Stimulated activated naive CD8-positive, alpha-beta T cell treated with anti-CD3 and anti-CD28 coated beads, Interleukin-15, Interleukin-2, amounts not matched to agents 100 ng/mL and 50 ng/mL, for 24 hours (primary cell): ENCODE measurements at regions not wholly inside any gene's neighbourhood (a gene's known extent, or its start where the extent isn't known, plus 50 kb on each side); places are given as distances from the start of the nearest gene placed in this dataset.

Experiments
- H3K27ac Mint-ChIP-seq: one replicate; pipeline ENCODE4 v1.8.0; 2021; ENCODE audit warnings: mild to moderate bottlenecking, mixed read lengths
- H3K27me3 Mint-ChIP-seq: one replicate; pipeline ENCODE4 v1.8.0; 2021; ENCODE audit warnings: mixed read lengths
- H3K36me3 Mint-ChIP-seq: one replicate; pipeline ENCODE4 v1.8.0; 2021; ENCODE audit warnings: low read depth, mixed read lengths
- H3K4me1 Mint-ChIP-seq: one replicate; pipeline ENCODE4 v1.8.0; 2021; ENCODE audit warnings: low read depth, mixed read lengths
- H3K4me3 Mint-ChIP-seq: one replicate; pipeline ENCODE4 v1.8.0; 2021; ENCODE audit warnings: mild to moderate bottlenecking, mixed read lengths
- H3K9me3 Mint-ChIP-seq: one replicate; pipeline ENCODE4 v1.8.0; 2021; ENCODE audit warnings: mixed read lengths

DNA sequence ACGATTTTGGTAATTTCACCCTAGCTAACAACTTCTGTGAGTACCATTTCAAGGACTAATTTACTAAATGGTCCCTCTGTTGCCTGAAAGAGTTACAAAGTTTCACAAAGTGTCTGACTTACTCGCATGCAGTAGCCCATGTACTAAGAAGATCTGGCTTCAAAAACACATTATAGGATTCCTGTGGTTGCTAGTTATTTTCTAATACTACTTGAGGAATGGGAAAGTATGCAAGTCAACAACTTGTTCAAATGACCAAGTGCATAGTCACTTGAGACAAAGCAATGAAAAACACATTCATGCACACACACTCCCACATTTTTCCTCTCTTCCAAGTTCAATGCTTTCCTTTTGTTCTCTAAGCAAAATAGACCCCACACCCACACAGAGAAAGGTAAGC lies 219.7 kb upstream of the TMPO start:
- H3K4me1 Mint-ChIP-seq: no peaks in the 10 kb centered on the region
- no peak overlapping the region for H3K27ac Mint-ChIP-seq
- H3K9me3 Mint-ChIP-seq: no peaks in the 10 kb centered on the region
- H3K27me3 Mint-ChIP-seq: peaks cover 7% of the 10 kb centered on the region
- H3K4me3 Mint-ChIP-seq: no peak overlapping the region
- no peaks in the 10 kb centered on the region for H3K36me3 Mint-ChIP-seq

DNA sequence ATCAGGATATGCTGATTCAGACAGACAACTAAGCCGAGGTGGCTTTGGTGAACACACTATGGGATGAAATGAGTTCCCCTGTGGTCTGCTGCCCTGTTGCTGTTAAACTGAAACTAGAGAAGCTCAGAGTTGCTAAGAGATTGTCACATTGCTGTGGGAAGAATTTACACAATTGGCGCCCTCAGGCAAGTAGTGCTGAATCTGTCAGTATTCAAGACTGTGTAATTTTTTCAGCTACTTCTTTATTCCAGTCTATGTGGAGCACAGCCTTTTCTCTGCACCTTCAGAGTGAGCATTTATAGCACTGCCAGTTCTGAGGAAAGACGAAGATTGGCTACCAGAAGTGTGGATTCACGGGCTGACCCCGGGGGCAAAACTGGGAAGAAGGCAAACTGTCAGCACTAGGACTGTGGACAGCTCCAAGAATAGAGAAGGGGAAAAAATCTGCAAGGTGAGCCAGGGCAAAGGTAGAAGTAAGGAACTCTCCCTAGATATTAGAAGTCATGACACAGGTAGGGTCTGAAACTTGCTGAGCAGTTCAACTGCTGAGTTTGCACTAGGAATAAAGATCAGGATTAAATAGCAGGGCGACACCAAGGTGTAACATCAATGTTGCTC lies 218.8 kb upstream of the TMPO start:
- Mint-ChIP-seq H3K36me3 (no peaks in the 10 kb centered on the region), H3K27me3 (peaks cover 7% of the 10 kb centered on the region), H3K9me3 (no peaks in the 10 kb centered on the region), H3K4me1 (no peaks in the 10 kb centered on the region), H3K4me3 (no peak overlapping the region), H3K27ac (no peak overlapping the region)

DNA sequence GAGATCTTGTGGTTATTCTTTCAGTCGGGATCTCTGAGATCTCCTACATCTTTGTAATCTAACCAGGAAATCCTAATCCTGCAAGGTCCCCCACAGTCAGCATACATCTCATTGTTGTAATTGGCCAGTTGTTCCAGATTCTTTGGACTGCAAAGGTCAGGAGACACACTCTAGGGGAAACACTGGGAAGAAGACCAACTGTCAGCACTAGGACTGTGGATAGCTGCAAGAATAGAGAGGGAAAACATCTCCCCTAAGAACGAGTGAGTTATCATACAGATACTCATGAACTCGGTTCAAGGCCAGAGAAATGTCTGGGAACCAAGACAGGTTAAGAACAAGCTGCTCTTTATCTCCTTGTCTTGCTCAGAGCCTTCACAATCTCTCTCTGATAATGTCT lies 217.9 kb upstream of the TMPO start:
- Mint-ChIP-seq H3K9me3 (no peaks in the 10 kb centered on the region), H3K27me3 (peaks cover 8% of the 10 kb centered on the region), H3K36me3 (no peaks in the 10 kb centered on the region), H3K4me1 (no peaks in the 10 kb centered on the region), H3K4me3 (no peak overlapping the region), H3K27ac (no peak overlapping the region)

DNA sequence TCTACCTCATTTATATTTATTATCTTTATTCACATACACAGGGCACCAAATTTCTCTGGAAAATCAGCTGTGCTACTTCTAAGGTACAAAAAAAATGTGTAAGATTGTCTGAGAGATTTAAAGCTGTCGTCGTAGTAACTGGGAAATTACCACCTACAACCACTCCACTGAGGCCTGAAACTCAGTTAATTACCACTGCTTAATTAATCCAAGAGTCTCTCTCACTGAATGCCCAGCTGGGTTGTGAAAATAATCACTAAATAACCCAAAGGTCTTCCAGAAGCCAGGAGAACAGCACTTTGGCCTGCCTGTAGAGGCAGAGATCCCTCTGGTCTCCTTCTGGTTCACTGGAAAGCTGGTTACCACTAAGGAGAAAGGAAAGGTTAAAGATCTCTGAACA lies 207.2 kb upstream of the TMPO start:
- Mint-ChIP-seq H3K27me3 (peaks cover 8% of the 10 kb centered on the region), H3K27ac (no peak overlapping the region), H3K36me3 (no peaks in the 10 kb centered on the region), H3K4me1 (no peaks in the 10 kb centered on the region), H3K4me3 (no peak overlapping the region), H3K9me3 (no peaks in the 10 kb centered on the region)

DNA sequence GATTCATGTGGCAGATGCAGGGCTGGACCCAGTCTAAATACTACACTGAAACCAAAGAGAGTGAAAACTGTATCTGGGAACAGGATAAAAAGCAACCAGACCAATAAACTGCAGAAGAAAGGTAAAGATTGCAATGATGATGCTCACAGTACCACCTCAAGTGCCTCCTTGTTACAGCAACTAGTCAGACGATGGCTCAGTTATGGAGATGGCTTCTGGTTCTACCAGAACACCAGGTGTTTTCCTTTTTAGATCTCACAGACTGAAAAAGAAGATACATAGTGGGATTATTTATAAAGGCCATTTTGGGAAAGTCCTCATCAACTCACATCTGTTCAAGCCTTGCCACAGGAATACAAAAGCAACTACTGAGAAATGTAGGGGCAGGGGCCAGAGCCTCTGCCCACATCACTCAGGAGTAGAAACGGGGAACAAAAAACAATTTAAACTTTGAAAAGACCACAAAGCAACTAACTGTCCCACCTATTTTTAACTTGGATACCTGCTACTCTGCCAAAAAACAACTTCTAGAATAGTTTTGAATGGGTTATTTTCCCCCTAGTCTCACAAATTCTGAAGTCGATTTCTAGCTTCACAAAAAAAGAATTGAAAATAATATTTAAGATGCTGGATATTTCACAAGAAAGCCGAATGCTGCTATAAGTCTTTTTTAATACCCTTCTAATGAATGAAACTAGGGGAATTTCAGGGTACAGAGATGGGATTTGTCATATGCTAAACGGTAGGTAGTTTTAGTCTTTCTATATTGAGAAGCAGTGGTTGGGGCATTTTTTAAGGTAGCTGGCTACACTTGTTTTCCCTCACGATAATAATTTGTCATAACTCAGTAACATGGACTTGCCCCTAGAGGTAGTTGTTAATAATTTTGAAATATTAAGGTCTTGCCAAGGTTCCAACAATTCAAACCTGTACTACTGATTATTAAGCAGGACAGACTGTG lies 197.2 kb upstream of the TMPO start:
- no peak overlapping the region for H3K27ac Mint-ChIP-seq

DNA sequence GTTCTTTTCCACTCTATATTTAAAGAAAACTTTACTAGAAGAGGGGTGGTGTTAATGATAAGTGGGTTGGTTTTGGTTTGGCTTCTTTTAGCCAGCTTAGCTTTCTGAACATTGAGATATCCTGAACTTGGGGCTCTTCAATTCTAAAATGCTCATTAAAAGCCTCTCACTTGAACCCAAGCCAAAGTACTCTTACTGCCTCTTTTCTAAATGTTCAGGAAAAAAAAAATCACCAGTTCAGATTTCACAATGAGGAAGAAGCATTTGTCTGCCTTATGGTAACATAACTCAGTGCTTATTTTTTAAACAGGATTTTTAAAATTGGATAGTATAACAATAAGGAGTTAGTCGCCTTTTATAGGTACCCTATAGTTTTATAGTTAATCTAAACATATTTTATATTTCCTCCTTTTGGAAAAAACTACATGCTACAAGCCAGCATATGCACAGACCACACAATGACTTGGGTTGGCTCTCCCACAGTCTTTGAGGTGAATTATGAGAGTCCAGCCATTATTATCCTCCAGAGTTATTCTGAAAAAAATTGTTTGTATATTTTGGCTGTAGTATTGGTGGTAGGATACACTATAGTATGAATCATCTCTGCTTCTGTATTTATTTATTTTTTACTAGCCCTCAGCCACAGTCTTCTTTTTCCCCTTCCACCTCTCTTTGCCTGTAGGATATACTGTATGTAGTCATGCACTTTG lies 195.5 kb upstream of the TMPO start:
- no peaks in the 10 kb centered on the region for H3K4me1 Mint-ChIP-seq
- H3K27me3 Mint-ChIP-seq: no peaks in the 10 kb centered on the region
- no peaks in the 10 kb centered on the region for H3K9me3 Mint-ChIP-seq
- H3K36me3 Mint-ChIP-seq: no peaks in the 10 kb centered on the region
- no peak overlapping the region for H3K27ac Mint-ChIP-seq
- H3K4me3 Mint-ChIP-seq: no peak overlapping the region

More for the DNA sequence above, 197.2 kb upstream of the TMPO start:
- Mint-ChIP-seq H3K4me3 (no peak overlapping the region), H3K4me1 (no peaks in the 10 kb centered on the region), H3K27me3 (no peaks in the 10 kb centered on the region), H3K36me3 (no peaks in the 10 kb centered on the region), H3K9me3 (no peaks in the 10 kb centered on the region)

DNA sequence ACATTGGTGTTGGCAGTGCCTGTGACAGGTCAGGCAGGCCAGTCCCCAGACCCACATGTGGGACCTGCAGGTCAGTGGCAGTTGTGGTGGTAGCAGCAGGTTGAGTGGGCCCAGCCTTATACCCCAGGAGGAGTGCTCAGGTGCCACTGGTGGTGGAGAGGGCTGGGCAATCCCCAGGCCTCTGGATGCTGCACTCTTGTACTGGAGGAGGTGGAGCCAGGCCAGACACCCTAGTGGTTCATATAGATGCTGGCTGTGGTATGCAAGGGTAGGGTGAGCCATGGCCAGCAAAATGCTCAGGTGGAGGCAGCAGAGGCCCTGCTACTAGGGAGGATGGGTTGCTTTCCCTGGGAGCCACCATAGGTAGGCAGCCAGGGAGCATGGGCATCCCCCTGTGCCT lies 190.4 kb upstream of the TMPO start:
- no peak overlapping the region for H3K27ac Mint-ChIP-seq
- no peaks in the 10 kb centered on the region for H3K9me3 Mint-ChIP-seq
- H3K4me1 Mint-ChIP-seq: no peaks in the 10 kb centered on the region
- H3K27me3 Mint-ChIP-seq: peaks cover 10% of the 10 kb centered on the region
- H3K36me3 Mint-ChIP-seq: no peaks in the 10 kb centered on the region
- no peak overlapping the region for H3K4me3 Mint-ChIP-seq

DNA sequence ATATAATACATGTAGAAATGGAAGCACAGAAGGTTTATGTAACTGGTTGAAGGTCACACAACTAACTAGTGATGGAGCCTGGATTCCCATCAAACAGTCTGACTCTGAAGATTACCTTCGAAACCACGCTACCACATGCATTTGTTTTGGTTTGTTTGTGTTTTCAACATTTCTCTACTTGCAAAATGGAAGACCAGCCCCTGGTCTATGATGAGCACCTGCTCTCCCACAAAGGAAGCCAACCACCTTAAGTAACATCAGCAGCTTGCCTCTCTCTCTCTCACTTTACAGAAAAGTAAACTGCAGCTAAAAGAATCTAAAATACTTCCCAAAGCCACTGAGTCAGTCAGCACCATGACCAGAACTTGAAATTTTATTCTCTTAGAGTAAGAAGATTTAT lies 186.9 kb upstream of the TMPO start:
- no peaks in the 10 kb centered on the region for H3K4me1 Mint-ChIP-seq
- H3K27ac Mint-ChIP-seq: no peak overlapping the region
- peaks cover 14% of the 10 kb centered on the region for H3K27me3 Mint-ChIP-seq
- no peak overlapping the region for H3K4me3 Mint-ChIP-seq
- no peaks in the 10 kb centered on the region for H3K36me3 Mint-ChIP-seq
- no peaks in the 10 kb centered on the region for H3K9me3 Mint-ChIP-seq

DNA sequence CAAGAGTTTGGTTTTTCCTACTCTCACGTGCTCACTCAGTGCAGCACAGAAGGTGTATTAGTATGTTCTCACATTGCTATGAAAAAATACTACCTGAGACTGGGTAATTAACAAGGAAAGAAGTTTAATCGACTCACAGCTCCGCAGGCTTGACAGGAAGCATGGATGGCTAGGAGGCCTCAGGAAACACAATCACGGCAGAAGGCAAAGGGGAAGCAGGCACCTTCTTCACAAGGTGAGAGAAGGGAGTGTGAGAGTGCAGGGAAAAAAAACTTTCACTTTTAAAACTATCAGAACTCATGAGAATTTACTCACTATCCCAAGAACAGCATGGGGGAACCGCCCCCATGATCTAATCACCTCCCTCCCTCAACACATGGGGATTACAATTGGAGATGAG lies 185.8 kb upstream of the TMPO start:
- Mint-ChIP-seq H3K4me1 (no peaks in the 10 kb centered on the region), H3K27me3 (peaks cover 14% of the 10 kb centered on the region), H3K9me3 (no peaks in the 10 kb centered on the region), H3K27ac (no peak overlapping the region), H3K36me3 (no peaks in the 10 kb centered on the region), H3K4me3 (no peak overlapping the region)

DNA sequence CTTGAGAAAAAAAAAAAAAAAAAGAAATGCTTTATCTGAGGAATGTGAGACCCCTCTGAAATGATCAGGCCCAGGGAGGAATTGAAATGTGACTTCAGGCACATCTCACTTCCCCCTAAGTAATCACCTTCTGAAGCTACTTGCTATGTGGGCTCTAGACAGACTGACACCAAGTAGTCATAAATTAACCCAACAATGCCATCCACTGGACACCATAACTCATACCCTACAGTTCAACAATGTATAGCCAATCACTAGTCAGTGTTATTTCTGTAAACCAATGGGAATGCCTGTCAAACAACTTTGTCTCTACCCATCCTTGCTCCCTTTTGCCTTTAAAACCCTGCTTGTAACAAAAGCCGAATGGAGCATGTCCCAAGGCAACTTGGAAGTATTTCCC lies 182.7 kb upstream of the TMPO start:
- no peaks in the 10 kb centered on the region for H3K4me1 Mint-ChIP-seq
- no peak overlapping the region for H3K27ac Mint-ChIP-seq
- H3K27me3 Mint-ChIP-seq: peaks cover 18% of the 10 kb centered on the region
- no peaks in the 10 kb centered on the region for H3K9me3 Mint-ChIP-seq
- H3K4me3 Mint-ChIP-seq: no peak overlapping the region
- H3K36me3 Mint-ChIP-seq: no peaks in the 10 kb centered on the region

DNA sequence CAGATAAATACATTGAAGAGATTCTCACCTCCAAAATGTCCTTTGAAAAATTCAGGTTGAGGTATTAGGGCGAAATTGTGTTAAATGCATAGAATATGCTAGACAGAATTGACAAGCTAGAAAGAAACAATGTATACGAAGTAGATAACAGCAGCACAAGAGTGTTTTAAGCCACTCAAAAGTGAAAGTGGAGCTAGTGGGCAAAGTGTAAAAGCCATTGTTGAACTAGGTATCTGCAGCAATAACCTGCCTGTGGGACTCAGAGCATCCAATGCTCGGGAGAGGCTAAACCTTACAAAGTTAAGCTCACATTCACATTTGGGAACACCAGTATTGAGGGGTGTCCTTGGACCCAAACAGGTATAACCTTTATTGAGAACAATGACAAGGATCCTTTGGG lies 180.6 kb upstream of the TMPO start:
- H3K27ac Mint-ChIP-seq: no peak overlapping the region
- H3K9me3 Mint-ChIP-seq: no peaks in the 10 kb centered on the region
- H3K4me3 Mint-ChIP-seq: no peak overlapping the region
- H3K27me3 Mint-ChIP-seq: peaks cover 21% of the 10 kb centered on the region
- H3K36me3 Mint-ChIP-seq: no peaks in the 10 kb centered on the region
- H3K4me1 Mint-ChIP-seq: no peaks in the 10 kb centered on the region

DNA sequence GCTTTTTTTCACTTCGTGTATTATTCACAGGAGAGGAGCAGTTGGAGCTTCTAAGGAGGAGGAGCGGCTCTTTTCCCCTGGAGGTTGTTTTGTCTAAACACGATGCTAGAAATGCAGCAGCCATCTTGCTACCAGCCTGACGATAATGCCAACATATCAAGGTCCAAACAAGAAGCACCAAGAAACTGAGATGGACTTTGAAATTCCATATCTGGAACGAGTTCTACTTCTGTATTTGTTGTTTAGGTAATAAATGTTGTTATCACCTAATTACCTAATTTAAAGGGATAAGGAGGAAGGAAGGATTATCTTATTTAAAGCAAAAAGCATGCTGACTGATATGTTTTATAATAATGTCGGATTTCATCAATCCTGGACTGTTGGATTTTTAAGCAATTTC lies 174.4 kb upstream of the TMPO start:
- peaks cover 30% of the 10 kb centered on the region for H3K27me3 Mint-ChIP-seq
- no peaks in the 10 kb centered on the region for H3K9me3 Mint-ChIP-seq
- H3K4me3 Mint-ChIP-seq: no peak overlapping the region
- no peaks in the 10 kb centered on the region for H3K4me1 Mint-ChIP-seq
- H3K36me3 Mint-ChIP-seq: no peaks in the 10 kb centered on the region
- H3K27ac Mint-ChIP-seq: no peak overlapping the region

DNA sequence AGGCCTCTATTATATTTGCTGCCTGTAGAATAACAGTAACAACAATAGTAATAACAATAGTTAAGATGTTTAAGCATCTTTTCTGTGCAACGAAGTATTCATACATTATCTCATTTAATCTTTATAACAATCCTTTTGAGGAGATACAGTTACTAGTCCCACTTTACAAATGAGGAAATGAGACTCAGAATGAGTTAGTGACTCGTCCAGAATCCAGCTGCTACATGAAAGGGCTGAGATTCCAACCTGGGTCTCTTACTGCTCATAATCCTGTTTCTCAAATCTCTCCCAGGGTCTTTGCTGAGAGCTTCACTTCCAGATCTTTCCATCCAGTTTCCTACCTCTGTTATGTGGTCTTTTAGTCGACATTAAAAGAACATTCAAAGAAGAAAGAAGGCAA lies 173.7 kb upstream of the TMPO start:
- peaks cover 30% of the 10 kb centered on the region for H3K27me3 Mint-ChIP-seq
- no peak overlapping the region for H3K4me3 Mint-ChIP-seq
- H3K9me3 Mint-ChIP-seq: no peaks in the 10 kb centered on the region
- H3K36me3 Mint-ChIP-seq: no peaks in the 10 kb centered on the region
- H3K27ac Mint-ChIP-seq: no peak overlapping the region
- H3K4me1 Mint-ChIP-seq: no peaks in the 10 kb centered on the region

DNA sequence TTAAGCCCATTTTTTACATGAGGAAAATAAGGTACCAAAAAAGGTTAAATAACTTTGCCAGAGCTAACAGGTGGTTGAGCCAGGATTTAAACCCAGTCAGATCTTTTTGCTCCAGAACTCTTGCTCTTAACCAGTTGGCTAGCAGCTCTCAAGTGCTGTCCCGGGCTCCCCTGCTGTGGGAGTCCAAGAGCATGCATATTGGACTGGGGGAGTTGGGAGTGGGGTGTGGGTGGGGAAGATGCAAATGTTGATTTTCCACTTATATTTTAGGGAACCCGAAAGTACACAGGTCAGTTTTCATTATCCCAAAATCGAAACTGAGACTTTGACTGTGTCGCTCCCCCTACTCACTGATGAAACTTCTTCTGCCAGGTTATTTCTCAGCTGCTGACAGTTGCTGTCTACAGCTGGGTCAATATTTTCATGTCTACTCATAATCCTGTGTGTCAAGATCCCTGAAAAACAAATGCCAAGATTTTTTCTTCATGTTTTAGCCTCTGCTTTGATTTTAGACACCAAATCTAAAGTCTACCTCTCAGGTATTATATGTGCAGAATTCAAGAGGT lies 172.3 kb upstream of the TMPO start:
- Mint-ChIP-seq H3K4me3 (no peak overlapping the region), H3K36me3 (no peaks in the 10 kb centered on the region), H3K27me3 (peaks cover 30% of the 10 kb centered on the region), H3K27ac (no peak overlapping the region), H3K4me1 (no peaks in the 10 kb centered on the region), H3K9me3 (no peaks in the 10 kb centered on the region)
